GM23338 (cell line): ENCODE measurements at regions not wholly inside any gene's neighbourhood (a gene's known extent, or its start where the extent isn't known, plus 50 kb on each side); places are given as distances from the start of the nearest gene placed in this dataset.

Experiments used
- CREB1 ChIP-seq: fragments of 250-450 bp; sonication (Bioruptor Pico); IDR thresholded peaks from 2 replicates; pipeline ENCODE4 v1.5.0; 2020; ENCODE audit warnings: low read depth, mild to moderate bottlenecking, moderate library complexity
- CTCF ChIP-seq, 2 experiments: fragments of 200-600 bp in 1 of 2; sonication (generic) in 1 of 2; conservative IDR thresholded peaks; 2 replicates each; pipeline versions ENCODE4 v1.5.1 to v1.6.1; 2016 to 2017; ENCODE audit warnings: antibody characterized with exemption in 2 of 2, low read depth in 2 of 2, mild to moderate bottlenecking in 2 of 2, moderate library complexity in 1 of 2
- EZH2 ChIP-seq: fragments of 200-600 bp; sonication (generic); IDR thresholded peaks from one replicate; pipeline ENCODE4 v1.8.0; 2017; ENCODE audit warnings: antibody characterized with exemption, mild to moderate bottlenecking, low read depth; ENCODE audit not compliant: unreplicated experiment
- EZH2phosphoT487 ChIP-seq: fragments of 200-600 bp; sonication (generic); IDR thresholded peaks from one replicate; pipeline ENCODE4 v1.8.1; 2018; ENCODE audit warnings: antibody characterized with exemption; ENCODE audit not compliant: unreplicated experiment
- JUNB ChIP-seq: IDR thresholded peaks from one replicate; pipeline ENCODE4 v1.6.1; 2016; ENCODE audit warnings: antibody characterized with exemption; ENCODE audit not compliant: unreplicated experiment
- NANOG ChIP-seq: IDR thresholded peaks from 2 replicates; pipeline ENCODE4 v1.6.1; 2016; ENCODE audit warnings: antibody characterized with exemption, borderline replicate concordance
- POLR2AphosphoS5 ChIP-seq: IDR thresholded peaks from 2 replicates; pipeline ENCODE4 v1.6.1; 2016; ENCODE audit warnings: antibody characterized with exemption, low read depth
- REST ChIP-seq: IDR thresholded peaks from one replicate; pipeline ENCODE4 v1.6.1; 2018; ENCODE audit warnings: antibody characterized with exemption; ENCODE audit not compliant: unreplicated experiment
- ZNF114 ChIP-seq: fragments of 250-450 bp; sonication (Bioruptor Pico); IDR thresholded peaks from 2 replicates; pipeline ENCODE4 v1.5.0; 2020; ENCODE audit warnings: mild to moderate bottlenecking, moderate library complexity
- ZNF331 ChIP-seq: fragments of 250-450 bp; sonication (Bioruptor Pico); IDR thresholded peaks from 2 replicates; pipeline ENCODE4 v1.5.0; 2020; ENCODE audit warnings: low read depth, mild to moderate bottlenecking, moderate library complexity
- ZNF462 ChIP-seq: fragments of 250-450 bp; sonication (Bioruptor Pico); IDR thresholded peaks from 2 replicates; pipeline ENCODE4 v1.5.0; 2020; ENCODE audit warnings: mild to moderate bottlenecking, moderate library complexity

- TF ChIP-seq EZH2 (no peak), CTCF (conservative IDR thresholded peaks at IDR 0.05; ENCODE audit: low read depth in 2 of 2) (no peak), REST (no peak), CREB1 (CRISPR knock-in tag) (no peak), ZNF114 (CRISPR knock-in tag) (no peak), EZH2phosphoT487 (no peak), POLR2AphosphoS5 (no peak), NANOG (no peak), ZNF462 (CRISPR knock-in tag) (no peak), JUNB (no peak), ZNF331 (no peak)
These were observed 86.4 kb upstream of the C1QTNF9B start for GRCh38 chr13:23983671-23984070.
